C4-2B (cell line): ENCODE measurements at regions not wholly inside any gene's neighbourhood (a gene's known extent, or its start where the extent isn't known, plus 50 kb on each side); places are given as distances from the start of the nearest gene placed in this dataset.

Experiments
- ZFX ChIP-seq: fragments of 450-650 bp; IDR thresholded peaks from 2 replicates; pipeline ENCODE4 v1.6.1; 2017
- TF ChIP-seq, protein P1 (sequence below): fragments of 450-650 bp; conservative IDR thresholded peaks from 2 replicates; pipeline ENCODE4 v1.5.1; 2017; ENCODE audit warnings: mild to moderate bottlenecking

DNA sequence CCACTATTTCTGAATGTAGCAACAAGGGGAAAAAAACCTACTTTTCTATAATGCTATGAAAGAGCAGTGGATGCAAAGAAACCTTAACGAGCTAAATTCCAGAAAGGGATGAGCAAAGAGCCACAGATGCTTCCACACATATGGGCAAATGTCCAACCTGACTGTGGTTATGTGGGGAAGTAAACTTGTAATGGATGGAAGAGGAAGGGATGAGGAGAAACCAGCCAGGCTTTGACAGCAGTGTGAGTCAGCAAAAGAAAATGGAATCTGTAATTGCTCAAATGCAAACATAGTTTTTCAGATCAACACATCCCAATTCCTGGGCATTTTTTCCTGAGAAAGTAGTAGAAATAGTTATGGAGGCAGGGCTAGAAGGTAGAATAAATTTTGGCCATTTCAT, 204.8 kb upstream of the CPHXL start:
- TF ChIP-seq, protein P1, sequence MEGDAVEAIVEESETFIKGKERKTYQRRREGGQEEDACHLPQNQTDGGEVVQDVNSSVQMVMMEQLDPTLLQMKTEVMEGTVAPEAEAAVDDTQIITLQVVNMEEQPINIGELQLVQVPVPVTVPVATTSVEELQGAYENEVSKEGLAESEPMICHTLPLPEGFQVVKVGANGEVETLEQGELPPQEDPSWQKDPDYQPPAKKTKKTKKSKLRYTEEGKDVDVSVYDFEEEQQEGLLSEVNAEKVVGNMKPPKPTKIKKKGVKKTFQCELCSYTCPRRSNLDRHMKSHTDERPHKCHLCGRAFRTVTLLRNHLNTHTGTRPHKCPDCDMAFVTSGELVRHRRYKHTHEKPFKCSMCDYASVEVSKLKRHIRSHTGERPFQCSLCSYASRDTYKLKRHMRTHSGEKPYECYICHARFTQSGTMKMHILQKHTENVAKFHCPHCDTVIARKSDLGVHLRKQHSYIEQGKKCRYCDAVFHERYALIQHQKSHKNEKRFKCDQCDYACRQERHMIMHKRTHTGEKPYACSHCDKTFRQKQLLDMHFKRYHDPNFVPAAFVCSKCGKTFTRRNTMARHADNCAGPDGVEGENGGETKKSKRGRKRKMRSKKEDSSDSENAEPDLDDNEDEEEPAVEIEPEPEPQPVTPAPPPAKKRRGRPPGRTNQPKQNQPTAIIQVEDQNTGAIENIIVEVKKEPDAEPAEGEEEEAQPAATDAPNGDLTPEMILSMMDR = no peak
- TF ChIP-seq ZFX = no peak
